Neural progenitor cell (in vitro differentiated cells): ENCODE measurements at regions not wholly inside any gene's neighbourhood (a gene's known extent, or its start where the extent isn't known, plus 50 kb on each side); places are given as distances from the start of the nearest gene placed in this dataset.
A peak's percentile ranks its signal among the peaks of the same experiment; 100 is the strongest.

Experiments
- DNase-seq: peaks from one replicate; pipeline ENCODE4 v3.0.0-alpha.2; 2016; ENCODE audit warnings: low spot score
- H2AFZ ChIP-seq: fragments of 200-600 bp; sonication (generic); replicated peaks from 2 replicates; pipeline ENCODE4 v1.6.1; 2016; ENCODE audit warnings: antibody characterized with exemption
- H3F3A ChIP-seq: fragments of 200-600 bp; sonication (generic); 2 replicates; pipeline ENCODE4 v1.6.1; 2016; ENCODE audit warnings: antibody characterized with exemption, low read depth
- H3K27ac ChIP-seq: fragments of 200-600 bp; sonication (generic); 2 replicates; pipeline ENCODE4 v1.5.1; 2016; ENCODE audit warnings: mild to moderate bottlenecking
- H3K27me3 ChIP-seq: fragments of 200-600 bp; sonication (generic); 2 replicates; pipeline ENCODE4 v1.6.1; 2016; ENCODE audit warnings: mild to moderate bottlenecking, moderate library complexity
- H3K36me3 ChIP-seq: fragments of 200-600 bp; sonication (generic); 2 replicates; pipeline ENCODE4 v1.5.1; 2016
- H3K4me1 ChIP-seq: fragments of 200-600 bp; sonication (generic); 2 replicates; pipeline ENCODE4 v1.6.1; 2016; ENCODE audit warnings: mixed run types
- H3K4me2 ChIP-seq: fragments of 200-600 bp; sonication (generic); 2 replicates; pipeline ENCODE4 v1.6.1; 2016
- H3K4me3 ChIP-seq: fragments of 200-600 bp; sonication (generic); 2 replicates; pipeline ENCODE4 v1.5.1; 2016
- H3K79me2 ChIP-seq: fragments of 200-600 bp; sonication (generic); 2 replicates; pipeline ENCODE4 v1.6.1; 2016; ENCODE audit warnings: low read depth
- H3K9ac ChIP-seq: fragments of 200-600 bp; sonication (generic); 2 replicates; pipeline ENCODE4 v1.6.1; 2016
- H3K9me3 ChIP-seq: fragments of 200-600 bp; sonication (generic); 2 replicates; pipeline ENCODE4 v1.5.1; 2016; ENCODE audit warnings: low read depth
- H4K20me1 ChIP-seq: fragments of 200-600 bp; sonication (generic); 2 replicates; pipeline ENCODE4 v1.6.1; 2016; ENCODE audit warnings: low read depth
- H3K27ac Mint-ChIP-seq: 3 replicates; pipeline ENCODE4 v1.8.0; 2021; ENCODE audit warnings: mixed read lengths
- H3K27me3 Mint-ChIP-seq: 2 replicates; pipeline ENCODE4 v1.8.0; 2022; ENCODE audit warnings: low read depth, mild to moderate bottlenecking, inconsistent platforms, moderate library complexity, mixed read lengths; ENCODE audit not compliant: insufficient read depth
- H3K36me3 Mint-ChIP-seq: 3 replicates; pipeline ENCODE4 v1.8.0; 2021; ENCODE audit warnings: mixed read lengths
- H3K4me1 Mint-ChIP-seq: 3 replicates; pipeline ENCODE4 v1.8.0; 2021; ENCODE audit warnings: mixed read lengths
- H3K4me3 Mint-ChIP-seq: 3 replicates; pipeline ENCODE4 v1.8.0; 2021; ENCODE audit warnings: mild to moderate bottlenecking, moderate library complexity, mixed read lengths
- H3K9me3 Mint-ChIP-seq: 3 replicates; pipeline ENCODE4 v1.8.0; 2020; ENCODE audit warnings: mixed read lengths
- CTCF ChIP-seq: fragments of 200-600 bp; sonication (generic); IDR thresholded peaks from 2 replicates; pipeline ENCODE4 v1.5.1; 2017; ENCODE audit warnings: antibody characterized with exemption, mild to moderate bottlenecking
- EZH2 ChIP-seq: fragments of 200-600 bp; sonication (generic); IDR thresholded peaks from 2 replicates; pipeline ENCODE4 v1.6.1; 2017; ENCODE audit warnings: antibody characterized with exemption, mild to moderate bottlenecking, moderate library complexity
- EZH2phosphoT487 ChIP-seq: fragments of 200-600 bp; sonication (generic); IDR thresholded peaks from 2 replicates; pipeline ENCODE4 v1.6.1; 2017; ENCODE audit warnings: antibody characterized with exemption

GRCh38 chr6:145258122-145258521 lies 477.2 kb downstream of the EPM2A start:
- no peaks in the 10 kb centered on the region for H3K27me3 Mint-ChIP-seq
- DNase-seq, result no peak
- no peaks in the 10 kb centered on the region for H3K36me3 ChIP-seq
- H3K36me3 Mint-ChIP-seq, result no peaks in the 10 kb centered on the region
- H3K4me2 ChIP-seq, result no peak overlapping the region
- H2AFZ ChIP-seq, result no peak overlapping the region
- no peaks in the 10 kb centered on the region for H3K9me3 Mint-ChIP-seq
- no peak for TF ChIP-seq CTCF
- TF ChIP-seq EZH2phosphoT487, result no peak
- no peak for TF ChIP-seq EZH2
- H3K4me1 Mint-ChIP-seq, result no peaks in the 10 kb centered on the region
- no peak overlapping the region for H3K9ac ChIP-seq
- H3K27ac Mint-ChIP-seq, result no peak overlapping the region
- no peaks in the 10 kb centered on the region for H3F3A ChIP-seq
- H3K79me2 ChIP-seq, result no peaks in the 10 kb centered on the region
- H3K4me1 ChIP-seq, result no peaks in the 10 kb centered on the region
- no peak overlapping the region for H3K4me3 Mint-ChIP-seq
- no peaks in the 10 kb centered on the region for H3K9me3 ChIP-seq
- H4K20me1 ChIP-seq, result no peaks in the 10 kb centered on the region
- H3K27me3 ChIP-seq, result no peaks in the 10 kb centered on the region
- H3K4me3 ChIP-seq, result no peak overlapping the region
- H3K27ac ChIP-seq, result no peak overlapping the region

- Mint-ChIP-seq H3K4me3 (no peak overlapping the region), H3K9me3 (no peaks in the 10 kb centered on the region), H3K4me1 (peaks cover 6% of the 10 kb centered on the region), H3K36me3 (no peaks in the 10 kb centered on the region), H3K27ac (no peak overlapping the region), H3K27me3 (no peaks in the 10 kb centered on the region)
- H3F3A ChIP-seq, result no peaks in the 10 kb centered on the region
- no peak overlapping the region for H3K9ac ChIP-seq
- no peaks in the 10 kb centered on the region for H3K27me3 ChIP-seq
- TF ChIP-seq EZH2 (no peak), CTCF (no peak), EZH2phosphoT487 (no peak)
- no peak for DNase-seq
- H3K4me3 ChIP-seq, result no peak overlapping the region
- no peaks in the 10 kb centered on the region for H3K4me1 ChIP-seq
- no peaks in the 10 kb centered on the region for H3K36me3 ChIP-seq
- H3K27ac ChIP-seq, result no peak overlapping the region
- H2AFZ ChIP-seq, result no peak overlapping the region
- H4K20me1 ChIP-seq, result no peaks in the 10 kb centered on the region
- no peak overlapping the region for H3K4me2 ChIP-seq
- H3K9me3 ChIP-seq, result no peaks in the 10 kb centered on the region
- no peaks in the 10 kb centered on the region for H3K79me2 ChIP-seq
These were observed 474.7 kb downstream of the EPM2A start for GRCh38 chr6:145260484-145261175.

- DNase-seq, result no peak
- Histone ChIP-seq H3K27me3 (no peaks in the 10 kb centered on the region), H2AFZ (peak overlapping the region; percentile 28), H3K79me2 (no peaks in the 10 kb centered on the region), H3F3A (no peaks in the 10 kb centered on the region), H3K4me1 (no peaks in the 10 kb centered on the region), H3K4me2 (no peak overlapping the region), H3K9ac (no peak overlapping the region), H3K4me3 (no peak overlapping the region), H3K27ac (no peak overlapping the region), H3K9me3 (no peaks in the 10 kb centered on the region), H4K20me1 (no peaks in the 10 kb centered on the region), H3K36me3 (no peaks in the 10 kb centered on the region)
- peaks cover 6% of the 10 kb centered on the region for H3K4me1 Mint-ChIP-seq
- no peak for TF ChIP-seq EZH2
- TF ChIP-seq EZH2phosphoT487, result no peak
- no peak for TF ChIP-seq CTCF
- H3K4me3 Mint-ChIP-seq, result no peak overlapping the region
- H3K36me3 Mint-ChIP-seq, result no peaks in the 10 kb centered on the region
- H3K27ac Mint-ChIP-seq, result no peak overlapping the region
- H3K27me3 Mint-ChIP-seq, result no peaks in the 10 kb centered on the region
- H3K9me3 Mint-ChIP-seq, result no peaks in the 10 kb centered on the region
These were observed 473.6 kb downstream of the EPM2A start for GRCh38 chr6:145261758-145262157.
